ENCODE measurements at regions not wholly inside any gene's neighbourhood (a gene's known extent, or its start where the extent isn't known, plus 50 kb on each side); places are given as distances from the start of the nearest gene placed in this dataset.

GRCh38 chr1:189538271-189538670 lies 939.4 kb downstream of the BRINP3 start:
- H3K36me3 ChIP-seq (ENCODE audit: control insufficient read depth in 4 of 4, insufficient read depth in 3 of 4, low read depth in 1 of 4, low read length in 3 of 4) = no peaks in the 10 kb centered on the region
- no peak overlapping the region for H3K4me3 ChIP-seq (ENCODE audit: low read depth in 1 of 3, low read length in 3 of 3)
- no peak overlapping the region for H3K9ac ChIP-seq (ENCODE audit: low read depth in 1 of 2, low read length in 2 of 2)
- TF ChIP-seq NR2F2 (IDR thresholded peaks at IDR 0.05) (no peak), TAF1 (conservative IDR thresholded peaks at IDR 0.05) (no peak), ZBTB33 (IDR thresholded peaks at IDR 0.05) (no peak), JUND (IDR thresholded peaks at IDR 0.05) (no peak), FOXA2 (IDR thresholded peaks at IDR 0.05) (no peak), YY1 (IDR thresholded peaks at IDR 0.05) (no peak)
- TF ChIP-seq, protein P1, sequence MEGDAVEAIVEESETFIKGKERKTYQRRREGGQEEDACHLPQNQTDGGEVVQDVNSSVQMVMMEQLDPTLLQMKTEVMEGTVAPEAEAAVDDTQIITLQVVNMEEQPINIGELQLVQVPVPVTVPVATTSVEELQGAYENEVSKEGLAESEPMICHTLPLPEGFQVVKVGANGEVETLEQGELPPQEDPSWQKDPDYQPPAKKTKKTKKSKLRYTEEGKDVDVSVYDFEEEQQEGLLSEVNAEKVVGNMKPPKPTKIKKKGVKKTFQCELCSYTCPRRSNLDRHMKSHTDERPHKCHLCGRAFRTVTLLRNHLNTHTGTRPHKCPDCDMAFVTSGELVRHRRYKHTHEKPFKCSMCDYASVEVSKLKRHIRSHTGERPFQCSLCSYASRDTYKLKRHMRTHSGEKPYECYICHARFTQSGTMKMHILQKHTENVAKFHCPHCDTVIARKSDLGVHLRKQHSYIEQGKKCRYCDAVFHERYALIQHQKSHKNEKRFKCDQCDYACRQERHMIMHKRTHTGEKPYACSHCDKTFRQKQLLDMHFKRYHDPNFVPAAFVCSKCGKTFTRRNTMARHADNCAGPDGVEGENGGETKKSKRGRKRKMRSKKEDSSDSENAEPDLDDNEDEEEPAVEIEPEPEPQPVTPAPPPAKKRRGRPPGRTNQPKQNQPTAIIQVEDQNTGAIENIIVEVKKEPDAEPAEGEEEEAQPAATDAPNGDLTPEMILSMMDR (IDR thresholded peaks at IDR 0.05; ENCODE audit: low read depth, low read length, missing input control) = no peak
- DNase-seq (ENCODE audit: low spot score) = no peak
- H3K4me1 ChIP-seq (ENCODE audit: control insufficient read depth in 4 of 4, insufficient read depth in 4 of 4, low read length in 3 of 4) = no peaks in the 10 kb centered on the region
- H3K9me3 ChIP-seq (ENCODE audit: control insufficient read depth in 4 of 4, low read length in 3 of 4) = no peaks in the 10 kb centered on the region
- H3K27ac ChIP-seq (ENCODE audit: low read depth in 1 of 2, low read length in 2 of 2) = no peak overlapping the region
- H3K27me3 ChIP-seq (ENCODE audit: control insufficient read depth in 4 of 4, insufficient read depth in 4 of 4, low read length in 3 of 4) = no peaks in the 10 kb centered on the region
- WGBS = 43% methylated on average over 2 of the region's 2 CpGs

GRCh38 chr1:189550498-189550897 lies 927.2 kb downstream of the BRINP3 start:
- no peak overlapping the region for H3K4me3 ChIP-seq (ENCODE audit: low read depth in 1 of 3, low read length in 3 of 3)
- H3K36me3 ChIP-seq (ENCODE audit: control insufficient read depth in 4 of 4, insufficient read depth in 3 of 4, low read depth in 1 of 4, low read length in 3 of 4) = no peaks in the 10 kb centered on the region
- no peak overlapping the region for H3K27ac ChIP-seq (ENCODE audit: low read depth in 1 of 2, low read length in 2 of 2)
- TF ChIP-seq, protein P2, sequence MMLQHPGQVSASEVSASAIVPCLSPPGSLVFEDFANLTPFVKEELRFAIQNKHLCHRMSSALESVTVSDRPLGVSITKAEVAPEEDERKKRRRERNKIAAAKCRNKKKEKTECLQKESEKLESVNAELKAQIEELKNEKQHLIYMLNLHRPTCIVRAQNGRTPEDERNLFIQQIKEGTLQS (IDR thresholded peaks at IDR 0.05) = no peak
- TF ChIP-seq YY1 (IDR thresholded peaks at IDR 0.05) (no peak), TAF1 (conservative IDR thresholded peaks at IDR 0.05) (no peak), JUND (IDR thresholded peaks at IDR 0.05) (no peak), RXRA (IDR thresholded peaks at IDR 0.05) (no peak), ZBTB33 (IDR thresholded peaks at IDR 0.05) (no peak), REST (IDR thresholded peaks at IDR 0.05) (no peak), MAX (IDR thresholded peaks at IDR 0.05) (no peak), EGR1 (IDR thresholded peaks at IDR 0.05; ENCODE audit: low read depth in 2 of 2) (no peak), RAD21 (IDR thresholded peaks at IDR 0.05) (no peak), FOXA1 (IDR thresholded peaks at IDR 0.05) (no peak), HNF4G (IDR thresholded peaks at IDR 0.05) (no peak)
- H3K9ac ChIP-seq (ENCODE audit: low read depth in 1 of 2, low read length in 2 of 2) = no peak overlapping the region
- no peak for DNase-seq (ENCODE audit: low spot score)
- H3K9me3 ChIP-seq (ENCODE audit: control insufficient read depth in 4 of 4, low read length in 3 of 4) = no peaks in the 10 kb centered on the region
- no peaks in the 10 kb centered on the region for H3K27me3 ChIP-seq (ENCODE audit: control insufficient read depth in 4 of 4, insufficient read depth in 4 of 4, low read length in 3 of 4)
- H3K4me1 ChIP-seq (ENCODE audit: control insufficient read depth in 4 of 4, insufficient read depth in 4 of 4, low read length in 3 of 4) = no peaks in the 10 kb centered on the region

Measured in liver (tissue), 8 donors.